ENCODE measurements at regions not wholly inside any gene's neighbourhood (a gene's known extent, or its start where the extent isn't known, plus 50 kb on each side); places are given as distances from the start of the nearest gene placed in this dataset.

- Mint-ChIP-seq H3K36me3 (ENCODE audit: low read depth) (no peaks in the 10 kb centered on the region), H3K27ac (no peak overlapping the region), H3K4me3 (no peak overlapping the region), H3K9me3 (peaks cover 5% of the 10 kb centered on the region), H3K27me3 (peaks cover 38% of the 10 kb centered on the region), H3K4me1 (ENCODE audit: low read depth) (no peaks in the 10 kb centered on the region)
- no peak overlapping the region for H3K27ac ChIP-seq (ENCODE audit: low read depth in 1 of 2, low read length in 2 of 2)
- ChIA-PET CTCF (no interaction called here), POLR2A (no interaction called here)
- intact Hi-C loops (cut with DNase I, micrococcal nuclease), result no loop called here
- ATAC-seq (ENCODE audit: poor library complexity) (no peak), DNase-seq (no peak)
- H3K9me3 ChIP-seq (ENCODE audit: control insufficient read depth in 1 of 2, insufficient read depth in 1 of 2, low read length in 2 of 2), result peaks cover 0 to 5% of the 10 kb centered on the region in 2 experiments
- H3K4me3 ChIP-seq (ENCODE audit: low read length), result no peak overlapping the region
- TF ChIP-seq CTCF (IDR thresholded peaks at IDR 0.05), result no peak
- H3K4me1 ChIP-seq (ENCODE audit: insufficient read depth, low read length), result no peaks in the 10 kb centered on the region
- H3K27me3 ChIP-seq (ENCODE audit: control insufficient read depth in 1 of 2, insufficient read depth in 2 of 2, low read length in 2 of 2), result peaks cover 3 to 6% of the 10 kb centered on the region in 2 experiments
- H3K36me3 ChIP-seq (ENCODE audit: insufficient read depth, low read length), result no peaks in the 10 kb centered on the region
These were observed 108.2 kb upstream of the MPP7 start for GRCh38 chr10:28411136-28411460.

- H3K27me3 Mint-ChIP-seq, result peaks cover 39% of the 10 kb centered on the region
- no peak for TF ChIP-seq CTCF (IDR thresholded peaks at IDR 0.05)
- ChIA-PET CTCF (no interaction called here), POLR2A (no interaction called here)
- Histone ChIP-seq H3K36me3 (ENCODE audit: insufficient read depth, low read length) (no peaks in the 10 kb centered on the region), H3K4me1 (ENCODE audit: insufficient read depth, low read length) (no peaks in the 10 kb centered on the region), H3K27me3 (ENCODE audit: control insufficient read depth in 1 of 2, insufficient read depth in 2 of 2, low read length in 2 of 2) (peaks cover 3 to 6% of the 10 kb centered on the region in 2 experiments), H3K4me3 (ENCODE audit: low read length) (no peak overlapping the region), H3K9me3 (ENCODE audit: control insufficient read depth in 1 of 2, insufficient read depth in 1 of 2, low read length in 2 of 2) (peaks cover 0 to 5% of the 10 kb centered on the region in 2 experiments), H3K27ac (ENCODE audit: low read depth in 1 of 2, low read length in 2 of 2) (no peak overlapping the region)
- ATAC-seq (ENCODE audit: poor library complexity) (no peak), DNase-seq (peak in 3 of 14 experiments; percentile 19 to 69 (median 63))
- H3K9me3 Mint-ChIP-seq, result peaks cover 5% of the 10 kb centered on the region
- H3K36me3 Mint-ChIP-seq (ENCODE audit: low read depth), result no peaks in the 10 kb centered on the region
- no peaks in the 10 kb centered on the region for H3K4me1 Mint-ChIP-seq (ENCODE audit: low read depth)
- intact Hi-C loops (cut with DNase I, micrococcal nuclease), result no loop called here
- no peak overlapping the region for H3K27ac Mint-ChIP-seq
- H3K4me3 Mint-ChIP-seq, result no peak overlapping the region
These were observed 108.8 kb upstream of the MPP7 start for GRCh38 chr10:28411648-28412047.

GRCh38 chr10:28418069-28418468 is 114.8 kb upstream of the WAC start:
- no peak for DNase-seq
- Histone ChIP-seq H3K36me3 (ENCODE audit: insufficient read depth, low read length) (no peaks in the 10 kb centered on the region), H3K4me1 (ENCODE audit: insufficient read depth, low read length) (no peaks in the 10 kb centered on the region), H3K4me3 (ENCODE audit: low read length) (no peak overlapping the region), H3K27me3 (ENCODE audit: control insufficient read depth in 1 of 2, insufficient read depth in 2 of 2, low read length in 2 of 2) (peaks cover 2 to 8% of the 10 kb centered on the region in 2 experiments), H3K9me3 (ENCODE audit: control insufficient read depth in 1 of 2, insufficient read depth in 1 of 2, low read length in 2 of 2) (peaks cover 0 to 5% of the 10 kb centered on the region in 2 experiments), H3K27ac (ENCODE audit: low read depth in 1 of 2, low read length in 2 of 2) (no peak overlapping the region)
- no peak for TF ChIP-seq CTCF (IDR thresholded peaks at IDR 0.05)
- no peak overlapping the region for H3K27ac Mint-ChIP-seq
- no peak overlapping the region for H3K4me3 Mint-ChIP-seq
- POLR2A ChIA-PET, result no interaction called here
- H3K27me3 Mint-ChIP-seq, result peaks cover 31% of the 10 kb centered on the region
- H3K9me3 Mint-ChIP-seq, result peaks cover 2% of the 10 kb centered on the region
- no peaks in the 10 kb centered on the region for H3K36me3 Mint-ChIP-seq (ENCODE audit: low read depth)
- no peak for ATAC-seq (ENCODE audit: poor library complexity)
- H3K4me1 Mint-ChIP-seq (ENCODE audit: low read depth), result no peaks in the 10 kb centered on the region
- CTCF ChIA-PET, result no interaction called here
- intact Hi-C loops (cut with DNase I, micrococcal nuclease), result no loop called here

Data from CD4-positive, alpha-beta T cell (primary cell).